ENCODE measurements at regions not wholly inside any gene's neighbourhood (a gene's known extent, or its start where the extent isn't known, plus 50 kb on each side); places are given as distances from the start of the nearest gene placed in this dataset.

- no peak overlapping the region for H3K4me3 ChIP-seq
- no peaks in the 10 kb centered on the region for H3K9me2 ChIP-seq (ENCODE audit: insufficient read depth)
- Mint-ChIP-seq H3K27ac (no peak overlapping the region), H3K4me1 (peaks cover 8% of the 10 kb centered on the region; the same call in 2 of the 3 replicates), H3K9me3 (no peaks in the 10 kb centered on the region; the same call in 2 of the 3 replicates), H3K27me3 (ENCODE audit: insufficient read depth, low read depth, poor library complexity) (peaks cover 5% of the 10 kb centered on the region), H3K36me3 (ENCODE audit: low read depth) (no peaks in the 10 kb centered on the region), H3K4me3 (no peak overlapping the region)
- no peaks in the 10 kb centered on the region for H3K27me3 ChIP-seq (ENCODE audit: insufficient read depth)
- TF ChIP-seq JUNB (IDR thresholded peaks at IDR 0.05; ENCODE audit: unreplicated experiment) (no peak), ZNF114 (CRISPR knock-in tag; IDR thresholded peaks at IDR 0.05) (no peak), ETS1 (IDR thresholded peaks at IDR 0.05) (no peak), CREB1 (CRISPR knock-in tag; IDR thresholded peaks at IDR 0.05; ENCODE audit: low read depth) (no peak)
- H3K27ac ChIP-seq (ENCODE audit: low read depth) = no peak overlapping the region
- H3K4me2 ChIP-seq = no peak overlapping the region
- H3F3A ChIP-seq (replicated peaks; ENCODE audit: low read depth) = no peaks in the 10 kb centered on the region
- H3K79me2 ChIP-seq (replicated peaks; ENCODE audit: insufficient read depth) = no peaks in the 10 kb centered on the region
- H2AFZ ChIP-seq = no peak overlapping the region
- H3K4me1 ChIP-seq (ENCODE audit: insufficient read depth) = no peaks in the 10 kb centered on the region
- no peaks in the 10 kb centered on the region for H4K20me1 ChIP-seq (replicated peaks; ENCODE audit: insufficient read depth)
- DNase-seq (ENCODE audit: low spot score) (no peak), ATAC-seq (no peak)
- H3K36me3 ChIP-seq (ENCODE audit: insufficient read depth) = no peaks in the 10 kb centered on the region
Measured at GRCh38 chr1:188903241-188903640, 1574.4 kb downstream of the BRINP3 start.

GRCh38 chr1:188904201-188904600, 1573.5 kb downstream of the BRINP3 start:
- H3K9me3 Mint-ChIP-seq = no peaks in the 10 kb centered on the region; the same call in 2 of the 3 replicates
- H3K36me3 ChIP-seq (ENCODE audit: insufficient read depth) = no peaks in the 10 kb centered on the region
- H2AFZ ChIP-seq = peak overlapping the region; percentile 94; the same call in 1 of the 2 replicates
- ATAC-seq (no peak), DNase-seq (ENCODE audit: low spot score) (peak; percentile 7)
- H4K20me1 ChIP-seq (replicated peaks; ENCODE audit: insufficient read depth) = no peaks in the 10 kb centered on the region
- H3K27ac ChIP-seq (ENCODE audit: low read depth) = no peak overlapping the region
- H3K4me2 ChIP-seq = no peak overlapping the region
- no peaks in the 10 kb centered on the region for H3K79me2 ChIP-seq (replicated peaks; ENCODE audit: insufficient read depth)
- no peaks in the 10 kb centered on the region for H3K4me1 ChIP-seq (ENCODE audit: insufficient read depth)
- H3K4me3 ChIP-seq = no peak overlapping the region
- peaks cover 5% of the 10 kb centered on the region for H3K27me3 Mint-ChIP-seq (ENCODE audit: insufficient read depth, low read depth, poor library complexity)
- no peak overlapping the region for H3K4me3 Mint-ChIP-seq
- H3K27ac Mint-ChIP-seq = no peak overlapping the region
- peaks cover 8% of the 10 kb centered on the region; the same call in 2 of the 3 replicates for H3K4me1 Mint-ChIP-seq
- H3K36me3 Mint-ChIP-seq (ENCODE audit: low read depth) = no peaks in the 10 kb centered on the region
- no peaks in the 10 kb centered on the region for H3K9me2 ChIP-seq (ENCODE audit: insufficient read depth)
- H3F3A ChIP-seq (replicated peaks; ENCODE audit: low read depth) = no peaks in the 10 kb centered on the region
- no peaks in the 10 kb centered on the region for H3K27me3 ChIP-seq (ENCODE audit: insufficient read depth)
- no peak for TF ChIP-seq NANOG (IDR thresholded peaks at IDR 0.05; ENCODE audit: borderline replicate concordance)
- TF ChIP-seq CTCF (conservative IDR thresholded peaks at IDR 0.05; ENCODE audit: low read depth in 2 of 2) = no peak
- no peak for TF ChIP-seq REST (IDR thresholded peaks at IDR 0.05; ENCODE audit: unreplicated experiment)
- no peak for TF ChIP-seq EZH2 (IDR thresholded peaks at IDR 0.05; ENCODE audit: low read depth, unreplicated experiment)
- TF ChIP-seq ZNF114 (CRISPR knock-in tag; IDR thresholded peaks at IDR 0.05) = no peak
- TF ChIP-seq POLR2AphosphoS5 (IDR thresholded peaks at IDR 0.05; ENCODE audit: low read depth) = no peak
- TF ChIP-seq ZNF462 (CRISPR knock-in tag; IDR thresholded peaks at IDR 0.05) = no peak

Measured in GM23338 (cell line).